ENCODE measurements at regions not wholly inside any gene's neighbourhood (a gene's known extent, or its start where the extent isn't known, plus 50 kb on each side); places are given as distances from the start of the nearest gene placed in this dataset.
"Not testable (repeated sequence)": the region's sequence is repeated elsewhere in the genome, so short reads cannot be mapped to it uniquely, and the experiment has no call there.

DNA sequence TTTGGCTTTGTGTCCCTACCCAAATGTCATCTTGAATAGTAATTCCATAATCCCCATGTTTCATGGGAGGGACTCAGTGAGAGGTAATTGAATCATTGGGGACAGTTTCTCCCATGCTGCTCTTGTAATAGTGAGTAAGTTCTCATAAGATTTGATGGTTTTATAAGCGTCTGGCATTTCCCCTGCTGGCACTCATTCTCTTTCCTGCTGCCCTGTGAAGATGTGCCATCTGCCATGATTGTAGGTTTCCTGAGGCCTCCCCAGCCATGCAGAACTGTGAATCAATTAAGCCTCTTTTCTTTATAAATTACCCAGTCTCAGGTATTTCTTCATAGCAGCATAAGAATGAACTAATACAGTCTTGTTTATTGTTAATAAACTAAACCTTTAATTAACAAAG is 402.6 kb downstream of the NYAP2 start:
- TF ChIP-seq, protein P1, sequence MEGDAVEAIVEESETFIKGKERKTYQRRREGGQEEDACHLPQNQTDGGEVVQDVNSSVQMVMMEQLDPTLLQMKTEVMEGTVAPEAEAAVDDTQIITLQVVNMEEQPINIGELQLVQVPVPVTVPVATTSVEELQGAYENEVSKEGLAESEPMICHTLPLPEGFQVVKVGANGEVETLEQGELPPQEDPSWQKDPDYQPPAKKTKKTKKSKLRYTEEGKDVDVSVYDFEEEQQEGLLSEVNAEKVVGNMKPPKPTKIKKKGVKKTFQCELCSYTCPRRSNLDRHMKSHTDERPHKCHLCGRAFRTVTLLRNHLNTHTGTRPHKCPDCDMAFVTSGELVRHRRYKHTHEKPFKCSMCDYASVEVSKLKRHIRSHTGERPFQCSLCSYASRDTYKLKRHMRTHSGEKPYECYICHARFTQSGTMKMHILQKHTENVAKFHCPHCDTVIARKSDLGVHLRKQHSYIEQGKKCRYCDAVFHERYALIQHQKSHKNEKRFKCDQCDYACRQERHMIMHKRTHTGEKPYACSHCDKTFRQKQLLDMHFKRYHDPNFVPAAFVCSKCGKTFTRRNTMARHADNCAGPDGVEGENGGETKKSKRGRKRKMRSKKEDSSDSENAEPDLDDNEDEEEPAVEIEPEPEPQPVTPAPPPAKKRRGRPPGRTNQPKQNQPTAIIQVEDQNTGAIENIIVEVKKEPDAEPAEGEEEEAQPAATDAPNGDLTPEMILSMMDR (IDR thresholded peaks at IDR 0.05), result not testable (repeated sequence)
- not testable (repeated sequence) for TF ChIP-seq POLR2A (IDR thresholded peaks at IDR 0.05)

Data from heart left ventricle (tissue), 13 donors.